H9 (cell line): ENCODE measurements at regions not wholly inside any gene's neighbourhood (a gene's known extent, or its start where the extent isn't known, plus 50 kb on each side); places are given as distances from the start of the nearest gene placed in this dataset.

Experiments used
- DNase-seq: peaks from one replicate; pipeline ENCODE4 v3.0.0-alpha.2; 2017
- H2AFZ ChIP-seq: one replicate; pipeline ENCODE4 v1.6.1; 2013; ENCODE audit warnings: mild to moderate bottlenecking, low read length, control low read depth, moderate library complexity
- H2AK5ac ChIP-seq: 2 replicates; pipeline ENCODE4 v1.6.1; 2013; ENCODE audit warnings: low read length, control low read depth, mixed read lengths; ENCODE audit not compliant: insufficient read length
- H2BK120ac ChIP-seq: one replicate; pipeline ENCODE4 v1.6.1; 2013; ENCODE audit warnings: low read depth, mild to moderate bottlenecking, low read length, control low read depth, inconsistent platforms; ENCODE audit not compliant: poor library complexity, severe bottlenecking
- H2BK12ac ChIP-seq: 2 replicates; pipeline ENCODE4 v1.6.1; 2013; ENCODE audit warnings: low read length, control low read depth, mixed read lengths, low read depth; ENCODE audit not compliant: insufficient read length
- H2BK15ac ChIP-seq: 2 replicates; pipeline ENCODE4 v1.6.1; 2013; ENCODE audit warnings: low read depth, low read length, control low read depth
- H2BK20ac ChIP-seq: one replicate; pipeline ENCODE4 v1.6.1; 2013; ENCODE audit warnings: low read depth, mild to moderate bottlenecking, low read length, control low read depth, inconsistent platforms; ENCODE audit not compliant: poor library complexity, severe bottlenecking
- H2BK5ac ChIP-seq: 2 replicates; pipeline ENCODE4 v1.6.1; 2013; ENCODE audit warnings: low read length, control low read depth, mixed read lengths; ENCODE audit not compliant: insufficient read length
- H3K14ac ChIP-seq: 2 replicates; pipeline ENCODE4 v1.6.1; 2013; ENCODE audit warnings: low read length, control low read depth; ENCODE audit not compliant: insufficient read depth
- H3K18ac ChIP-seq: 2 replicates; pipeline ENCODE4 v1.6.1; 2013; ENCODE audit warnings: low read depth, mild to moderate bottlenecking, mixed read lengths, low read length, control low read depth; ENCODE audit not compliant: insufficient read length
- H3K23ac ChIP-seq: 2 replicates; pipeline ENCODE4 v1.6.1; 2013; ENCODE audit warnings: low read length, control low read depth, mixed read lengths, low read depth; ENCODE audit not compliant: insufficient read length
- H3K23me2 ChIP-seq: 2 replicates; pipeline ENCODE4 v1.6.1; 2013; ENCODE audit warnings: low read depth, mild to moderate bottlenecking, mixed read lengths, low read length, control low read depth; ENCODE audit not compliant: insufficient read length, poor library complexity, severe bottlenecking
- H3K27ac ChIP-seq: 2 replicates; pipeline ENCODE4 v1.5.1; 2013; ENCODE audit warnings: low read length, control low read depth, mixed read lengths, low read depth; ENCODE audit not compliant: insufficient read length
- H3K27me3 ChIP-seq: 2 replicates; pipeline ENCODE4 v1.6.1; 2013; ENCODE audit warnings: low read length, control low read depth, inconsistent platforms; ENCODE audit not compliant: insufficient read depth
- H3K4ac ChIP-seq: 2 replicates; pipeline ENCODE4 v1.6.1; 2013; ENCODE audit warnings: low read depth, mild to moderate bottlenecking, control low read depth, inconsistent platforms, low read length, moderate library complexity
- H3K4me1 ChIP-seq: 2 replicates; pipeline ENCODE4 v1.6.1; 2013; ENCODE audit warnings: low read length, control low read depth, inconsistent platforms; ENCODE audit not compliant: insufficient read depth
- H3K4me2 ChIP-seq: 2 replicates; pipeline ENCODE4 v1.6.1; 2013; ENCODE audit warnings: low read length, control low read depth, mixed read lengths; ENCODE audit not compliant: insufficient read length, insufficient read depth
- H3K56ac ChIP-seq: 2 replicates; pipeline ENCODE4 v1.6.1; 2013; ENCODE audit warnings: low read depth, mild to moderate bottlenecking, mixed read lengths, low read length, control low read depth; ENCODE audit not compliant: insufficient read length
- H3K79me1 ChIP-seq: 2 replicates; pipeline ENCODE4 v1.6.1; 2013; ENCODE audit warnings: low read depth, mild to moderate bottlenecking, moderate library complexity, low read length, control low read depth, inconsistent platforms; ENCODE audit not compliant: insufficient read depth, poor library complexity, severe bottlenecking
- H3K79me2 ChIP-seq: 2 replicates; pipeline ENCODE4 v1.6.1; 2013; ENCODE audit warnings: low read length, control low read depth, inconsistent platforms; ENCODE audit not compliant: insufficient read depth
- H3K9ac ChIP-seq: 2 replicates; pipeline ENCODE4 v1.6.1; 2013; ENCODE audit warnings: low read length, control low read depth, mixed read lengths; ENCODE audit not compliant: insufficient read length; ENCODE audit errors: extremely low read depth
- H3K9me3 ChIP-seq: one replicate; pipeline ENCODE4 v1.6.1; 2013; ENCODE audit warnings: low read depth, low read length, inconsistent platforms; ENCODE audit not compliant: control insufficient read depth
- H3T11ph ChIP-seq: one replicate; pipeline ENCODE4 v1.6.1; 2013; ENCODE audit warnings: mild to moderate bottlenecking, low read length, control low read depth, inconsistent platforms
- H4K20me1 ChIP-seq: one replicate; pipeline ENCODE4 v1.6.1; 2013; ENCODE audit not compliant: control insufficient read depth, insufficient read length, insufficient read depth
- H4K5ac ChIP-seq: 2 replicates; pipeline ENCODE4 v1.6.1; 2013; ENCODE audit warnings: low read depth, mild to moderate bottlenecking, mixed read lengths, low read length, control low read depth; ENCODE audit not compliant: insufficient read length
- H4K8ac ChIP-seq: replicated peaks from 2 replicates; pipeline ENCODE4 v1.6.1; 2013; ENCODE audit warnings: low read length, control low read depth, mixed read lengths, low read depth; ENCODE audit not compliant: insufficient read length
- H4K91ac ChIP-seq: 2 replicates; pipeline ENCODE4 v1.6.1; 2013; ENCODE audit warnings: low read depth, mild to moderate bottlenecking, moderate library complexity, mixed read lengths, low read length, control low read depth; ENCODE audit not compliant: insufficient read length
- H3K27ac Mint-ChIP-seq, 3 experiments: 2 replicates in 2 of 3; 3 replicates in 1 of 3; pipeline ENCODE4 v1.8.0; 2020 to 2021; ENCODE audit warnings: mixed read lengths in 3 of 3, mild to moderate bottlenecking in 1 of 3, moderate library complexity in 1 of 3
- H3K27me3 Mint-ChIP-seq: 2 replicates; pipeline ENCODE4 v1.8.0; 2021; ENCODE audit warnings: low read depth, mild to moderate bottlenecking, moderate library complexity, mixed read lengths
- H3K36me3 Mint-ChIP-seq, 3 experiments: 2 replicates in 2 of 3; 3 replicates in 1 of 3; pipeline ENCODE4 v1.8.0; 2020 to 2021; ENCODE audit warnings: low read depth in 3 of 3, mixed read lengths in 3 of 3; ENCODE audit not compliant: insufficient read depth in 1 of 3
- H3K4me1 Mint-ChIP-seq, 2 experiments: 2 replicates each; pipeline ENCODE4 v1.8.0; 2020; ENCODE audit warnings: mixed read lengths in 2 of 2
- H3K4me3 Mint-ChIP-seq, 2 experiments: 2 replicates in 1 of 2; 3 replicates in 1 of 2; pipeline ENCODE4 v1.8.0; 2020 to 2021; ENCODE audit warnings: mild to moderate bottlenecking in 2 of 2, mixed read lengths in 2 of 2, moderate library complexity in 1 of 2
- H3K9me3 Mint-ChIP-seq, 2 experiments: 2 replicates in 1 of 2; 3 replicates in 1 of 2; pipeline ENCODE4 v1.8.0; 2020; ENCODE audit warnings: mild to moderate bottlenecking in 2 of 2, mixed read lengths in 2 of 2, moderate library complexity in 1 of 2
- CTCF ChIP-seq: fragments of 200-600 bp; sonication (generic); conservative IDR thresholded peaks from 3 replicates; pipeline ENCODE4 v1.8.0; 2021; ENCODE audit warnings: antibody characterized with exemption, mild to moderate bottlenecking
- WGBS: extraction: QIAGEN DNeasy Blood & Tissue Kit; methylation state at CpG from one replicate; pipeline ENCODE4 v1.1.7; 2013; ENCODE audit warnings: missing lambda C conversion rate, low lambda C conversion rate, mixed read lengths; ENCODE audit not compliant: insufficient read length; ENCODE audit errors: extremely low coverage; 5-methylcytosine and 5-hydroxymethylcytosine counted together

GRCh38 chr20:40782043-40782368 lies 93.0 kb upstream of the MAFB start:
- H3K4ac ChIP-seq, result no peak overlapping the region
- H3T11ph ChIP-seq, result no peak overlapping the region
- H4K91ac ChIP-seq, result no peak overlapping the region
- H3K27ac ChIP-seq, result no peak overlapping the region
- no peak overlapping the region for H3K18ac ChIP-seq
- no peak overlapping the region for H4K8ac ChIP-seq
- TF ChIP-seq CTCF, result no peak
- peaks cover 3% of the 10 kb centered on the region; the same call in 1 of the 2 replicates for H3K4me1 ChIP-seq
- Mint-ChIP-seq H3K36me3 (no peaks in the 10 kb centered on the region), H3K4me3 (no peak overlapping the region), H3K9me3 (no peaks in the 10 kb centered on the region; a peak in 1 of 5 replicates), H3K27ac (no peak overlapping the region), H3K27me3 (peaks cover 12% of the 10 kb centered on the region), H3K4me1 (peaks cover 3 to 6% of the 10 kb centered on the region in 2 experiments; a peak in 3 of 4 replicates)
- H2BK20ac ChIP-seq, result no peak overlapping the region
- H2AFZ ChIP-seq, result no peak overlapping the region
- no peak overlapping the region for H3K56ac ChIP-seq
- H3K27me3 ChIP-seq, result no peaks in the 10 kb centered on the region
- no peak overlapping the region for H3K23ac ChIP-seq
- DNase-seq, result no peak
- H2BK12ac ChIP-seq, result no peak overlapping the region
- no peaks in the 10 kb centered on the region for H4K20me1 ChIP-seq
- no peak overlapping the region for H2BK5ac ChIP-seq
- no peaks in the 10 kb centered on the region for H3K79me1 ChIP-seq
- no peaks in the 10 kb centered on the region for H3K79me2 ChIP-seq
- H3K9me3 ChIP-seq, result no peaks in the 10 kb centered on the region
- no peaks in the 10 kb centered on the region for H3K23me2 ChIP-seq
- H3K9ac ChIP-seq, result no peak overlapping the region
- no peak overlapping the region for H2AK5ac ChIP-seq
- H4K5ac ChIP-seq, result no peak overlapping the region
- WGBS, result no CpG with 5 or more reads among the region's 11 CpGs
- no peak overlapping the region for H3K14ac ChIP-seq
- H2BK15ac ChIP-seq, result no peak overlapping the region
- H2BK120ac ChIP-seq, result no peak overlapping the region
- no peak overlapping the region for H3K4me2 ChIP-seq
